NCI-H524 treated with DMSO at 0.1 percent for 48 hours (cell line): ENCODE measurements at regions not wholly inside any gene's neighbourhood (a gene's known extent, or its start where the extent isn't known, plus 50 kb on each side); places are given as distances from the start of the nearest gene placed in this dataset.
"Not testable (repeated sequence)": the region's sequence is repeated elsewhere in the genome, so short reads cannot be mapped to it uniquely, and the experiment has no call there.

ENCODE experiments used
- DNase-seq: peaks from one replicate; lab custom pipeline; 2025; lab: John Stamatoyannopoulos, UW

DNA sequence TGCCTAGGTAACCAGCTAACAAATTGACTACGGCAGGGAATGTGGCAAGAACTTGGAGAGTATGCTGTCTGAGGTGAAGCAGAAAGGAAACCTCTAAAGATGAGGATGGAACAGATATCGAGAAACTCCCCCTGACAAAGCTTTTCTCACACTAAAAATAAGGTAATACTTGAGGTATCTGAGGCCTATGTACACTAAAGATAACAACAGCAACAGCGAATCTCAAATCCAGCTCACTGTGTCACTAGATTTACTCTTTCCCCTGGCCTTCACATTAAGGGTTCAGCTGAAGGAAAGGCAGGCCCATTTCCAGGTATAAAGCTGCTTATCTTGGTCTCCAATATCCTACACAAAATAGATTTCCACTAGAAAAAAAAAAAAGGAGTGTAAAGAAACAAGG is 518.0 kb downstream of the KCNT2 start:
- no peak for DNase-seq

DNA sequence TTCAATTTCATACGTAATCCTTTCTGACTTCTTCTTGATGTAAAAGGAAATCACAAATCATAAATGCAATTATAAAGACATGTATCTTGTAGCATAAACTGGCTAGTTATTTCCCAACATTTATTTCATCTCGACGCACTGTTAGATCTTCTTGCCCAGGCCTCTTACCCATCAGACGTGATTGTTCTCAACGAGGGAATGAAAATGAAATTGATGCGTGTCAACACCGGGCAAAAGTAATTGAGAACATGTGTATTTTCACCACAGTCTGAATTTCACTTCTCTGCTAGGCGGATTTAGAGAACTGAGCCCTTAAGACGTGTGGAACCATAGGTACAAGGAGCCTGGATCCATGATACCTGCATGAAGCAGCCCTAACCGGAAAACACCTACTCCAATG is 519.7 kb downstream of the KCNT2 start:
- no peak for DNase-seq

DNA sequence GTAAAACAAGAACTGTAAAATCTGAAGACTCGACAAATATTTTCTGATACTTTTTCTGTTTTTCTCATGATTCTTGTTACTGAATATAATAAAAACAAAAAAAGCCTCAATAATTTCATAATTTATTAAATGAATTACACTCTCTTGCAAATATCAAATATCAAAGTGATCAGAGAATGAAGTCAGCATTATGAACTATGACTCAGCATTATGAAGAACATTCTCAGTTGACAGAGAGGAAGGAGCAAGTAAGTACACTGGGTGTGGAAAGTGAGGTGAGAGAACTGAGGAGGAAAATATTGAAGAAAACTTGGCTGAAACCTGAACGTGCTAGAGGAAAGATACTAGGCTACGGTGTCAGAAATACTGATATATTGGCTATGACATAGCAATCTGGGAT is 529.5 kb downstream of the KCNT2 start:
- DNase-seq = no peak

DNA sequence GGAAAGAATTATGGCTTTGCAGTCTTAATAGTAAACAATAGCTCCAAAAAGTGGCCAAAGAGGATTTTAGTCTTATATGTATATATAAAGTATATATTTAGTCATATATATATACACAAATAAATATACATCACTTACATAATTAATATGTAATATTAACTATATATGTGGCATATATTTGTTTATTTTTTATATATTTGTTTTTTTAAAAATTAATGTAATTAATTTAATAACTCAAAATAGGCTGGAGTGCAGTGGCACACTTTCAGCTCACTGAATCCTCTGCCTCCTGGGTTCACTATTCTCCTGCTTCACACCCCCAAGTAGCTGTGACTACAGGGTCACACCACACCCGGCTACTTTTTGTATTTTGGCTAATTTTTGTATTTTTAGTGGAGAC is 532.6 kb downstream of the KCNT2 start:
- no peak for DNase-seq

DNA sequence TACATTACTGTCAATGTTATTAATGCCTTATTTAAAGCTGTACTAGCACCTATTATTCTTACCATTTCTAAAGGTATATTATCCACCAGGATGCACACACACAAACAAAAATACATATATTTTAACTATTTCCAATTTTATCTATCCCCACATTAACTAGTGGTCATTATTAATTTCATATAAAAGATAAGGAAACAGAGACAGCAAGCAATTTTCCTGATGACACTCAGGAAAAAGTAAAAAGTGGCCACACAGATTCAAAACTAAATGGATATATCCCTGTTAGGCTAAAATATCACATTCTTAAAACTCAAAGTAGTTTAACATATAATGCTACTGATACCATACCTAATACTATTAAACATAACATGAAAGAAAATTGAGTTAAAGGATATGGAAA is 534.1 kb downstream of the KCNT2 start:
- DNase-seq = no peak

DNA sequence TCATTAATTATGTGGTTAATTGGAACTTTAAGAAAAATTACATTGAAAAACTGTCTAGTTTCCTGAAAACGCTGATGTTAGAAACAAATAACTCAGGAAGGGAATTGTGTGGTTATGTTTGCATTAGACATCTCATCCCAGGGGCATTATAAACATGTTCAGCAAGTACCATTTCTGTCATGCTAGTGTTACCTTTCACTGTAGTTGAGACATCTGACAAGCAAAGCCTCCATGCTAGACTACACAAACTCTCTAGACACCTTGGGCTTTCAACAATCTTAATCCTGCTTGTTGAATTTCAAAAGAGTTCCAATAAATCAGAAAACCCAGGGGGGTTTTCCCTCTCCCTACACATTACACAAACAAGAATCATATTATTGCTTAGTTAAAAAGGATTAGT is 536.8 kb downstream of the KCNT2 start:
- DNase-seq = no peak

DNA sequence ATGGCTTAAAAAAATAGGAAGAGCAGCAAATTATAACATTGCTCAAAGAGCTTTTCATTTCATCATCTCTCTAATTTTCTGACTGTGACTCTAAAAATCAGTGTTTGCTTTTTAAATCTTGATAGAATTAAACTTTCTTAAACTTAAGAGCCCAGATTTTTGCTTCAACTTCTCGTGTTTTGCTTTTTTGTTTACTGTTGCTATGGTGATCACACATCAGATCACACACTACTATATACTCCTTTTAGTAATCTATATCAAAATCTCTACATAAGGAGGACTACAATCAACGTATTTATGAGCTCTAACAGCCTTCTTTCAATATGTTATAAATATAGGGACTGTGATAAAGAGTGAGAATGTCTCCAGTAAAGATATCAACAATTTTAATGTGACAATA is 537.3 kb downstream of the KCNT2 start:
- DNase-seq = no peak

DNA sequence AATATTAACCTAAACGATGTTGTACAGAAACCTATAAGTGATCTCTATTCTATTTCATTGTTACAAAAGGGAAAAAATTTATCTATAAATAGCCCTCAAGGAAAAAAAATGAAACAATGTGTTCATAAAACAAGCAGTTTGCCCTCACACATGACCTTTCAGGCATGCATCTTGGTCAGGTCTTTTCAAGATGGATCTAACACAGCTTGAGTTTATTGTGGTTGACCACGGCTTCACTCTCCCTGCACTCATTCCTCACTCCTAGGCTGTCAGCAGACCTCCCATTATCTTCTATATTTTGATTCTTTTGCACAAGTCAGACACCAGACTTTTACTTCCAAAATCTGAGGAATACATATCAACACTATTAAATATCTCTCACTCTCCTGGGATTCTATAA is 544.3 kb downstream of the KCNT2 start:
- no peak for DNase-seq

DNA sequence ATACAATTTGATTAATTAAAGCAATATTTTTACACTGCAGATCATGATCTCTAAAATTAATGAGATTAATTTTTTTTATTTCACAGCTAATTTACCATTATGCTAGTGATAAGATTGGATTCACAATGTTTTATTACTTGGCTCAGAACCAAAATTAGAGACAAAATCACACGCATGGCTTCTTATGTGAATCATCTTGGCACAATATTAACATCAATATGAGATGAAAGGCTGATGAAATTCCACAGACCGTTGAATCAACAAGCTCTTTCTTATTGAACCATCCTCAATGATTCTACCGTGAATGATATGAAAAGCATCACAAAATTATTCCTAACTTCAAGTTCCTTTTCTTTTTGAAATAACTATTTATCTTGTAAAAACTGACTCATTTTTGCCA is 544.9 kb downstream of the KCNT2 start:
- no peak for DNase-seq

DNA sequence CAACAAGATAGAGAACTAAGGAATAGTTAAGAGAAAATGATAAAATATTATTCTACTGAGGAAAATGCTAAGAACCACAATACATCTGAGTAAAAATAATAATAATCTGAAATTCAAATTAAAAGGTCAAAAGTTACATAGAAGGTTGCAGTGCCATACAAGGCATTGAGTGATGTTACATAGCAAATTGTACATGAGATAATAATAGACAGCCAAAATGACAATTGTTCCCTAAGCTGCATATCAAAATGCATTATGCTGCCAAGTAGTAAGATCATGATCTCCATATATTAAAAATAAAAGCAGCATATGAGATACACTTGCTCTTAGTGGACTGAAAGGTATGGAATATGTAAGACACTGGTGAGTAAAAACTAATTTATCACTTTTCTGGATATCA is 547.7 kb downstream of the KCNT2 start:
- DNase-seq = no peak

DNA sequence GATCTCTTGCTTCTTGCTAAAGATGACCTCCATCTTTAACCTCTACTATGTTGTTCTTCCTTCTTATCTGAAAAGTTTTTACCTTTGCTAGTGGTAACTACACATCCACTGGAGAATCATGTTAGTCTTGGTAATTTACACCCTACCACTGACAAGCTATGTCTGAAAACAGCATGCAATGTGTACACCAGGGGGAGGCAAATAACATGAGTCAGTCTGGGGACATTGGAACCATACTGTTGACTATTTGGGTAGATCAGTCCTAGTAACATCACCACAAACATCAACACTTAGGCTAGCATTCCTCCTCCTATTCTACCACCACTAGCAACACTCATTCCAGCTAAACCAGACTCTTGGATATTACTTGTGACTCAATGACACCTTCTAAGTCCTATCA is 549.0 kb downstream of the KCNT2 start:
- no peak for DNase-seq

DNA sequence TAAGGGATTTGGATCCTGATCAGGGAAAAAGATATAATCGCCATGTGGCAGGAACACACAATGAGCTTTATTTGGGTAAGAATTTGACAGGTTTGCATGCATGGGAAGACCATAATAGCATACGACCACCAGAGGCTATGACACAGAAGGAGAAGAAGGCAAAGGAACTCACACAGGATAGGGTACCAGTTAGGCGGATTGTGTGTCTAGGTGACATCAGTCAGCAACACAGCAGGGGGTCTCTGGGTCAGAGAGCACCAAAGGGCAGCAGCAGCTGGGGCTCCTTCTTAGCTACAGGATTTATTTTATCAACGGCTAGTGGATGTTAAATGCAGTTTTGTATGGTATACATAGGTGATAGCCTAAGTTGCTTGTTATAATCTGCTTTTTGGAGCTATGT is 551.3 kb downstream of the KCNT2 start:
- no peak for DNase-seq

DNA sequence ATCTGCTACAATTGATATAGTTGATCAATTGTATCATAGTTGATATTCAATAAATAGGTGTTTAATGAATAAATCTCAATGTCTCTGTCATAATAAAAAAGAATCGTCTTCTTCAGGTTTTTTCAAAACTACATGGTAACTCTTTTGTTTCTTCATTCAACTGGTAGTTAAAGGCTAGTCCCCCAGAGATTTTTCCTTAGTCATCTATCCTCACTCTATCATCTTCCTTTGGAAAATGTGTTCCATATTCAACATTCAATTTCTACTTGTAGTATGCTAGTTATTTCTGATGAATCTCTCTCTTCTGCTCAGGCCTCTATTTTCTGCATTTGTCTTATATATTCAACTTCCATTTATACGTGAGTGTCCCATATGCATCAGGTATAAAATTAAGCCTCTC is 558.8 kb downstream of the KCNT2 start:
- DNase-seq = no peak

DNA sequence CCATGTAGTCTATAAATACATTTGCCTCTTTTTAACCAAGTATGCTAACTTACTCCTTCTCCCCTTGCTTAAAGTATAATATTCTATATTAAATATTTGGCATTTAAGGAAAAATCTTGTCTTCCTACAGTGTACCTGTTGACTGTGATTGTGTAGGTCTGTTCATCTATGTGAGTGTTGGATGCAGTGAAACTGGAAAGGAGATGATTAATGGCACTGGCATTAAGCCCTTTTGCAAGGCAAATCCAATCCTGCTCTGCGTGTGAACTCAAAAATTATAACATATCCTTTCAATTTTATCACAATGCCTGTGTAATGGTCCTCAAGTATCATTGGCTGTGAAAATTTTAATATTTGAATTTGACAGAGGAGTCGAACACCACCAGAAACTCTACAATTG is 565.0 kb downstream of the KCNT2 start:
- no peak for DNase-seq

DNA sequence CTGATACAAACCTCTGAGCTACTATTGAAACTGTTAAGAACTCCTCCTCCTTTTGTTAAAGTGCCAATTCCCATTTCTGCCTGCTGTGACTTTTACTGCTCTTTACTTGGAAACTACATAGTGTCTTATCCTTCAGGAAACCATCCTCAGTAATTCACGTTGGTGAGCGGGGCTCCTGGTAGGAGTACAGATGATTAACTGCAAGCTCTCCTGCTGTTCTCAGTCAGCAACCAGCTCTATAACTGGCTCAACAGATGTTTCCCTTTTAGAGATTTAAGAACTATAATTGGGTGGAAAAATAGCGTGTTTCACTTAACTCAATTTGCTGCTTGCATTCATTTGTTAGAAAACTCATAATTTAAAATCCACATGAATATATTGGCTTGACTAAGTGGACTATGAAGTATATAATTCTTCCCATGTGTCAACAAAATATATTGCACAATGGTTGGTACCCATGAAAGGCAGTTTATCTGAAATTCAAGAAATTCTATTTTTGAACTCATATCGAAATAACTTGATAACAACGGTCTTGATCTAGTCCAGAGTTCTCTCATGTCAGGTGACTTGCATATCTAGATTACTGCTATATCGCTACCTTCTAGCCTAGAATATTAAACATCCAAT is 574.0 kb downstream of the KCNT2 start:
- DNase-seq = no peak

DNA sequence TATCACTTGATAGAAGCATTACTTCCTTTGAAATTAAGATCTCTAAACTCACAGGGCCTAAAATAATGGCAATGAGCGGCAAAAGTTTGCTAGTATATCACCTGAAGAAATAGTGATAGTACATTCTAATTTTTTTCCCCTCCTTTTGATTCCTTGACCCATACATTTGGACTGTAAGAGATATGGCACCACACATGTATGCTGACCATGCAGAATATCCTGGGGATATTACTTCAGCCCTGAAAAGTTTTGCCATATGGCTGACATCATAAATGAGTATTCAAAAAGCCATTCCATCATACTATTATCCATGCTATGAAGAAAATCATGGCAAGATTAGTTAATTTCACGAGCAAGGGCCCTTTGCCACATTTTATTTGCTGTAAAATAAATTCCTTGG is 576.9 kb downstream of the KCNT2 start:
- DNase-seq = not testable (repeated sequence)

DNA sequence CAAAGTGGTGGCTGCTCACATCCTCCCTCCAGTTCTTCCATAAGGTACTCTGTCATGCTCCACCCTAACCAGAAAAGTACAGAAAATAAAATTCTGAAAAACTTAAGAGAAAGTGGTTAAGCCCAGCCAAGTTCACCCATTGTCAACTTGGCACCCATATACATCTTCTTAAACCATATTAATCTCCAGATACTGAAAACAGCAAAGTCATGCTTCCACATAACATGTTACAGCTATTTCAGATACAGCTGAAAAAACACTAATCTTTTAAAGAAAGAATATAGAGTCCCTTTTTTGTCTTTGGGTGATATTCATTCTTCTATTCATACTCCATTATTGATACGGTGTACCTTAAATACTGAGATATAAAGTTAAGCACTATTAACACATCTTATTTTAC is 577.8 kb downstream of the KCNT2 start:
- DNase-seq = no peak

DNA sequence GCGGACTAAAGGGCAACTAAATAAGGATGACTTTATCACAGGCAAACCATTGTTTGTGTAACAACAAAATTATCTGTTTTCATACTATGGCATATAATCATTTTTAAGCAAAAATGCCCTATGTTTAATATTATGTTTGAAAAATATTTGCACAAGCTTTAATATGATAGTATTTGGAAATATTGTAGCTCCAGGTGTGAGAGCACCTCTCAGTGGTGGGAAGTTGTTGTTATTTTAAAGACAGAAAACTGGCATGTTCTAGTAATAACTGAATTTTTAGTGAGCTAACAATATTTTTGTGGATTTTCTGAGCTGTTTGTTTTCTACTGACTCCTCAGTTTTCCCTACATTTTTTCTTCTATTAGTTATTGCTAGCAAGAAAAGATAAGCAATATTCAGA is 578.8 kb downstream of the KCNT2 start:
- no peak for DNase-seq

DNA sequence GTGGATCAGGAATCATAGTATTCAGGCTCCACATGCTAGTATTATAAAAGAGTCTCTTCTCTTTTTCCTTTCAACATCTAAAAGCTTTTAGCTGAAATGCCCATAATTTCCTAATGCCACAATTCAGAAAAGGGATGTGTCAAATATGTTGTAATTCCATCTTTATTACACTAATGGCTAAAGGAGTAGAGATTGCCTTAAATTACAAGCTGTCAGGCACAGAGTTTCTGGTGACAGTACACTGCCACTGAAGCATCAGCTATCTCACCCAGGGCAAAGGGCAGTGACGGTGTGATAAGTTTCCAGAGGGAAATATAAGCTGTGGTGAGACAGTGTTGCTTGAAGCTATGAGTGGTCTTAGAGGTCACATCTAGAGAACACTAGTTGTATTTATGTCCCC is 581.1 kb downstream of the KCNT2 start:
- DNase-seq = no peak

DNA sequence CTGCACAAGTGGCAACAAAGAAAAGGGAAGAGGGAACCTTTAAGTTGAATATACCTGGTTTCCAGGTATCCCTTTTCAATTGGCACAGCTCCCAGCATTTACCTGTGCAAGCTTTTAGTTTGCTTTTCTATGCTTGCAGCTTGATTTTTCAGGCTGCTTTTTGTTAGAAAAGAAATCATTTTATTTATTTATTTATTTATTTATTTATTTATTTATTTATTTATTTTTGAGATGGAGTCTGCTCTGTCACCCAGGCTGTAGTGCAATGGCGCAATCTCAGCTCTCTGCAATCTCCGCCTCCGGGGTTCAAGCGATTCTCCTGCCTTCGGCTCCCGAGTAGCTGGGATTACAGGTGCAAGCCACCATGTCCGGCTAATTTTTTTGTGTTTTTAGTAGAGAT is 587.1 kb downstream of the KCNT2 start:
- not testable (repeated sequence) for DNase-seq

DNA sequence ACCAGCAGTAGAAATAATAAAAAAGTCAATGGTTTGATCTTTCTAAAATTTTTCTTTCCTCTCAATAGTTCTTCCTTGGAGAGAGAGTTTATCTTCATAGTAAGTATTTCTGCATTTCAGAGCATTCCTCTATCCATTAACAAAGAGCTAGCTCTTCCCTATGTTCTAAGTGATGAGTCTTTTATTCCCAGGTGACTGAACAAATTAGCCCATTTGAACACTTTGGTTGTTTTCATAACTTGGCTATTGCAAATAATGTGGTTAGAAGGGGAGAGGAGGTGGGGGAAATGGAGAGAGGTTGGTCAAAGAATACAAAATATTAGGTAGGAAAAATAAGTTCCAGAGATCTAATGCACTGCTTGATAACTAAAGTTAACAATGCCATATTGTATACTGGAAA is 598.9 kb downstream of the KCNT2 start:
- no peak for DNase-seq

DNA sequence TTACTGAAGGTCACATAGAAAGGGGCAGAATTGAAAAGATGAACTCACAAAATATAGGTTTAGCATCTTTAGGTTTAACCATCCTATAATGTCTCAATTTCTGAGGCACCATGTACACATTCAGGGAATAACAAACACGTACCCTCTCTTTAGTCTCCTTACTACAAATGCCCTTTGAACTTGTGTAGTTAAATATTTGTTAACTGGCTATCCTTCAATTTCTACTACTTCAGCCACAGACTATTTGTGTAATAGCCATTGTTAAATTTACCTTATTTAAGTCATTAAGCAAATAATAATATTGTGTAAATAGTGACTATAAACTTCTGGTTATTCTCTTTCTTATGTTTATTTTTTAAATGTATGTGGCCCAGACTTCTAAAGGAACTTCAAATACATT is 600.5 kb downstream of the KCNT2 start:
- no peak for DNase-seq

DNA sequence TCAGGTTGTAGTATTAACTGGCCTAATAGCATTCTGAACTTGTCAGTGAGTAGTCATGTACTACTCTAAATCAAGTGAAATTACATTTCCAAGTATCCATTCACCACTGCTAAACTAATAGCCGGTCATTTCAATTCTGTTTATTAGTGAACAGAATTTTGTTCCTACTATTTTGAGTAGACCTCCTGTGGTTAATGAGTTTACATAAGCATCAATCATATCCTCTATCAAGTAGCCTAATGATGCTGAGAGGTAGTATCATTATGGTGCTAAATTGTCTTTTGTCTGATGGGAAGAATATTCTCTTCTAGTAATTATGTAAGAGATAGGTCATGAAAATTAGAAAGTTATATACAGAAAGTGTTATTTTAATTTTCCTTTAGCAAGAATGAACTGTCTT is 602.8 kb downstream of the KCNT2 start:
- DNase-seq = no peak

DNA sequence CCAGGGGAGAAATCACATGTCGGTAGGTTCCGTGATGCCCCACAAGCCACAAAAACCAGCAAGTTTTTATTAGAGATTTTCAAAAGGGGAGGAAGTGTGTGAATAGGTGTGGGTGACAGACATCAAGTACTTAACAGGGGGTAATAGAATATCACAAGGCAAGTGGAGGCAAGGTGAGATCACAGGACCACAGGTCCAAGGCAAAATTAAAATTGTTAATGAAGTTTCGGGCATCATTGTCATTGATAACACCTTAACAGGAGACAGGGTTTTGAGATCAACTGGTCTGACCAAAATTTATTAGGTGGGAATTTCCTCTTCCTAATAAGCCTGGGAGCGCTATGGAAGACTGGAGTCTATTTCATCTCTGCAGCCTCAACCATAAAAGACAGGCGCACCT is 603.9 kb downstream of the KCNT2 start:
- DNase-seq = not testable (repeated sequence)

DNA sequence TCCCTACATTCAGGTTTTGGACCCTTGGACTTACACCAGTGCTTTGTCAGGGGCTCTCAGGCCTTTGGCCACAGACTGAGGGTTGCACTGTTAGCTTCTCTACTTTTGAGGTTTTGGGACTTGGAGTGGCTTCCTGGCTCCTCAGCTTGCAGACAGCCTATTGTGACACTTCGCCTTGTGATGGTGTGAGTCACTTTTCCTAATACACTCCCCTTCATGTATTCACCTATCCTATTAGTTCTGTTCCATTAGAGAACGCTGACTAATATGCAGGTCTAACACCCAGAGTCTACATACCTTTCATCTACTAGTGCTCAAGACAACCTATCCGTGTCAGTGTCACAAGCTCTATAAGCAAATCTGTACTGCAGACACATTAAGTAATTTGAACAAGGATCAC is 605.3 kb downstream of the KCNT2 start:
- no peak for DNase-seq
